NCI-H2107 treated with DMSO at 0.1 percent for 48 hours (cell line): ENCODE measurements at regions not wholly inside any gene's neighbourhood (a gene's known extent, or its start where the extent isn't known, plus 50 kb on each side); places are given as distances from the start of the nearest gene placed in this dataset.

Experiments
- DNase-seq: peaks from one replicate; lab custom pipeline; 2025; ENCODE audit not compliant: unreplicated experiment; lab: John Stamatoyannopoulos, UW

- no peak for DNase-seq
Observed at GRCh38 chrX:21126661-21127060, 247.6 kb upstream of the CNKSR2 start.

- DNase-seq: no peak
Observed at GRCh38 chrX:21131346-21131745, 242.9 kb upstream of the CNKSR2 start.

DNA sequence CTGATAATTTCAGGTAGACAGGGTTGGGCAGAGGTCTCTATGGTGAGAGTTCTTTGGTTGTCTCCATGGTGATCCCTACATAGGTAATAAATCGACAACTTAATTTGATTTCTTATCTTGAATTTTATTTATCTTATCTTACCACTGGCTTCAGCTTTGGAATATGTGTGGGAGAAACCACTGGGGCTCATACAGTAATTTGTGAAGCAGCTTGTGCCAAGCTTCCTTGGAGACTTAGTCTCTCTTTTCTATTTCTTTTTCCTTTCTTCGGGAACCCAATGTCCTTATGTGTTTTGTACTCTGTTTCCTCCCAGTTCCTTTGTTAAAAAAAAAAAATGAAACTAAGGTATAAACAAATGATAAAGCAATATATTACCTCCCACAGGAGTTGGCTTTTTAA, 242.4 kb upstream of the CNKSR2 start:
- no peak for DNase-seq

DNA sequence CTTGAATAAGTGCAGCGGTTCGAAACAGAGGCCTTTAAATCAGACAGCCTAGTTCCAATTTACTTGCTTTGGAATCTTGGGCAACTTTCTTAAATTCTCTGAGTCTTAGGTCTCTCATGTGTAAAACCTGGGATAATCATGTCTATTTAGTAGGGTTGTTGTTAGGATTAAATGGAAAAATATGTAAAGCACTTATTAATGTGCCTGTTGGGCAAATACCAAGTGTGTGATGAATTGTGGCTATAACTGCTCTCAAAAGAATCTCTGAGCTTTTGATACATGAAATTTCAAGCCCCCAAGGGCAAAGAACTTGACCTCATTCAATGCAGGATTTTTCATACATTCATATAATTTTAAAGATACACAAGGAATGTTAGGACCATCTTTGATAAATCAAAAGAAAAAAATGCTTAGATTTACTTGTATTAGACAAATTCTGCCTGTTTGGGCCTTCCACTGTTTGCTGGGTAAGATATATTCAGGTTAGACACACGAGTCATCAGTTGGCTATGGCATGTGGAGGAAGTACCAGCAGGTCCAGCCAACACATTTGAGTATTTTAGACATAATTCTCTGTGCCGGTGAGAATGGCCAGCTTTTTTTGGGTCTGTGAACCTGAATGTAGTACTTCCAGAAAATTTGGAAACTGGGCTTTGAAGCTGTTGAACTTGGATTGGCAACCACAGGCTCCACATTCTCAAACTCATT, 241.4 kb upstream of the CNKSR2 start:
- DNase-seq: no peak

DNA sequence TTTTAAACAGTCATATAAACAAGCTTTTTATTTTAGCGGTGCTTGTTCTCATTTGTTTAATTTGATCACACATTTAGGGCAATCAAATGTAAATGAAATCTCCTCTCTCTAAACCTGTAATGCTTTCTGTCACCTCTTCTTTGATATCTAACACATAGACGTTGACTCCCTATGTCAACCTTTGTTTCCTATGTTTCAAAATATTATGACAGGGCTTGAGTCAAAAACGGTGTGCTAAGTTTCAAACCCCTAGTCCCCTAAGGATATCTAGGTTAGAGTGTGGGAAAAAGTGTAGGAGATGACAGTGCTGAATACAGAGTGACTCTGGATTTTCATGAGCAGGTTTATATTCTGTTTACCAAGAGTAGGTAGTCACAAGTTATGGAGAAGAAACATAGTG, 224.0 kb upstream of the CNKSR2 start:
- no peak for DNase-seq

DNA sequence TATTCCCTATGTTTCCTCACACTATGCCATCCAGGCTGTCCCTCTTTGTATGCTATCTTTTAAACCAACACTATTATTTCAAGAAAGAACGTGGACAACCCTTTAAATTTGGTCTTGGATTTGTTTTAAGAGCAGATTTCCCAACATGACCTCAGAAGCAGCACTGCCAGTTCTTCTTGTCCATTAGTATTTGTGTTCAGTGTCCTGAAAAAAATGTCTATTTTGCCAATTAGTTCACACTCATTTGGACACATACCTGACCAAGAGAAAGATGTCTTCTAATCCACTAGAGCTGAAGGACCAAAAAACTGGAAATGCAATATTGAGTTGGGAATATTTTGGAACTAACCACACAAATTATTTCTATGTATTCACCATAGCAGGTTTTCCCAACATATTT, 223.2 kb upstream of the CNKSR2 start:
- DNase-seq: no peak

- no peak for DNase-seq
Observed at GRCh38 chrX:21153033-21153432, 221.2 kb upstream of the CNKSR2 start.

GRCh38 chrX:21153503-21153902, 220.7 kb upstream of the CNKSR2 start:
- DNase-seq: no peak

DNA sequence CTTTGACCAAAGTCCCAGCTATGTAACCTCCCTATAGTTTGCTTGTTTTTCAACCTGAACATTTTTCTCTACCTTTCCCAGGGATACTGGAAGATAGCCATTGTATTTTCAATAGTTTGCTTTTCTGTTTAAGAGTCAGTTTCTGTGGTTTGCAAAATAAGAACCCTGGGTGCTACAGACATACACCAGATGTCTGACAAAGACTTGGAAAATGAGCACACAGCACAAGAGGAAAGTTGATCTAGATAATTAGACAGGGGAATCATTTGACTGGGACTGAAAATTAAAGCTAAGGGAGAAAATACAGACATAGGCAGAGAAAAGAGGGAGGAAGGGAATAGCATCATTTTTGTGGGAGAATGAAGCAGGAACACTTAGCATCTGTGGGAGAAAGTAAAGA, 218.3 kb upstream of the CNKSR2 start:
- DNase-seq: peak; percentile 20

DNA sequence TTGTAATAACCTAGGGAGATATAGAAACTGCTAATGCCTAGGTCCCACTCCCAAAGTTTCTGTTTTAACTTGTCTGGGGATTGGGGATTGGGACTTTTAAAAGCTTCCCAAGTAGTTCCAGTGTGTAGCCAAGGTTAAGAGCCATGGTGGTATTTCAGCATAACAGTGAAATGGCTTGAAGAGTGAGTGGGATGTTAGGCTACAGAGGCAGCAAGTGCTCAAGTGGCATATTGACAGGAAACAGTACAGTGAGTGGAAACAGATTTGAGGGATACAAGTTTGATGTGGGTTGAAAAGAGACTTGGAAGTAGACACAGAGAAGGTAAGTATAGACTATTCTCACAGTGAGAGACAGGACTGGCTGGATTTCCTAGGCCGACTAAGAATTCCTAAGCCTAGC, 217.6 kb upstream of the CNKSR2 start:
- DNase-seq: no peak

DNA sequence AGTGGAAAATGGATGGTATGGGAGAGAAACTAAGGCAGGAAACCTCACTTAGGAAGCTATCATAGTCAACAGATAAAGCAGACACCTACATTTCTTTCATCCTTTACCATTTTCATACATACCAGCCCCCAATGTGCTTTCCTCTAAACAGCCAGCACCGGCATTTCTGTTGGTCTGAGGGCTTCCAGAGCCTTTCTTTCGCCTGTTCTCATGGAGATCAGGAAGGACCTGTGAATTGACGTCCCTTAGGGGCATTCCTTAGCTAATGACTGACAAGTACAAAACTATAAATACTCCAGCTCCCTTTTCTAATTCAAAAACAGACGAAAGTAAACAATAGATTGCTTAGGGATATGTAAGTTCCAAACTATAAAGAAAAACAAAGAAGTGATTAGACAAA, 215.5 kb upstream of the CNKSR2 start:
- no peak for DNase-seq

- DNase-seq: no peak
Observed at GRCh38 chrX:21166272-21166982, 207.8 kb upstream of the CNKSR2 start.

DNA sequence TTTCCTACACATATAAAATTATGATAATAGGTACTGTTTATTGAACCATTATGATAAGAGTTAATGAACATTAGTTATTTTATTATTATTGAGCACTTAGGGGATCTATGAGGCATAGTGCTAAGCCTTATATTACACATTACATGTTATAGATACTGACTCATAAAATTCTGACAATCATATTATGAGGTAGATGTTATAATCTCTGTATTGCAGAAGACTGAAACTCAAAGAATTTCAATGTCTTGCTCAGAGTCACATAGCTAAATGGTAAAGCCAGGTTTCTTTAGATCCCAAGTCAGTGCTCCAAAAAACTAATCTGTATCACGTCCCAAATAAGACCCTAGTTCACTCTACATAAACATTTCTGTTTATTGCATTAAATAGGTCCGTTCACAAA, 207.2 kb upstream of the CNKSR2 start:
- no peak for DNase-seq

DNA sequence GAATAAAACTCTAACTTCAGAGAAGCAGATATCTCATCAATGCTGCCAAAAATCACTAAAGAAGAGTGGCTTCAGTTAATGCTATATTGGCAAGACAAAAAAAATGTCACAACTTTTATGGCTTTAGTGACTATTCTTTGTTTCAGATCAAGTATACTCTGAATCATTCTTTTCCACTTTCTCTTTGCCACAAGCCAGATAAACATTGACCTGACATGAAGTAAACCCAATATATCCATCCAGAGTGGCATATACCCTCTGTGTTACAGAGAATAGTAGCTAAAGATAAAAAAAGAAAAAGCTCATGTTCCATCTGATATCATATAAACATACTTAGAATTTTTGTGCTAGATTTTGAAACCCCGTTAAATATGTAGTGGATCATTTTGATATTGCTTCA, 206.7 kb upstream of the CNKSR2 start:
- no peak for DNase-seq

- DNase-seq: no peak
Observed at GRCh38 chrX:21168401-21169160, 205.6 kb upstream of the CNKSR2 start.

DNA sequence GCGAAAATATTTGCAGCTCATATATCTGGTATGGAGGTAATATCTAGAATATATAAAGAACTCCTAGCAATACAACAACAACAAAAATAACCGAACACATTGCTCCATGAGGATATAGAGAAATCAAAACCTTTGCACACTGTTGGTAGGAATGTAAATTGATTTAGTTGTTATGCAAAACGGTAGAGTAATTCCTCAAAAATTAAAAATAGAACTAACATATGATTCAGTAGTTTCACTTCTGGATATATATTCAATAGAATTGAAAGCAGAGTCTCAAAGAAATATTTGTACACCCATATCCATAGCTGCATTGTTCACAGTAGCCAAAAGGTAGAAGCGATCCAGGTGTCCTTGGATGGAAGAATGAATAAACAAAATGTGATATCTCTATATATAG, 203.0 kb upstream of the CNKSR2 start:
- DNase-seq: no peak

GRCh38 chrX:21174439-21174838, 199.8 kb upstream of the CNKSR2 start:
- no peak for DNase-seq

GRCh38 chrX:21176921-21177571, 197.2 kb upstream of the CNKSR2 start:
- DNase-seq: peak; percentile 76

DNA sequence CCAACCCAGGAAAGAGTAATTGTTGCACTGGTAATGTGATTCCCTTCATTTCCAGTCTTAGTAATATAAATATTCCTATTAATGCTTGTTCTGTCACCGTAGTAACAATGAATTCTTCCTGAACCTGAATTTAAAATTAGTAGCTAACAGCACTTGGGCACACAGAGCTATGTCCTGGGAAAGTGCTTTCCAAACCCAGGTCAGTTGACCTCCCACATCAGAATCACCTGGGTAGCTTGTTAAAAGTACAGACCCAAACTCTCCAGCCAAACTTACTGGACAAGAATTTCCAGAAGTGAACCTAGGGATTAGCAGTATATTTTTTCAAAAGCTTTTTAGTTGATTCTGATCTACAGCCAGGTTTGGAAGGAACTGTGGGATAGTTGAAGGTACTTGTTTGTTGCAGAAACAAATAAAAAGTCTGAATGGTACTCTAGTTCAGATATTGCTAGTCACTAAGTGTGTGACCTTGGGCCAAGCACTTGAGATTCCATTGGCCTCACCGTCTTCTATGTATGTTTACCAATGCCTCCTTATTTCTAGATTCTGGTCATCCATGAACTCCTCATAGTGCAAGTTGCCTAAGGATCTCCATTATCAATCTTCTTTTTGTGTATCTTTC, 192.9 kb upstream of the CNKSR2 start:
- no peak for DNase-seq

GRCh38 chrX:21193196-21193595, 181.0 kb upstream of the CNKSR2 start:
- DNase-seq: no peak

DNA sequence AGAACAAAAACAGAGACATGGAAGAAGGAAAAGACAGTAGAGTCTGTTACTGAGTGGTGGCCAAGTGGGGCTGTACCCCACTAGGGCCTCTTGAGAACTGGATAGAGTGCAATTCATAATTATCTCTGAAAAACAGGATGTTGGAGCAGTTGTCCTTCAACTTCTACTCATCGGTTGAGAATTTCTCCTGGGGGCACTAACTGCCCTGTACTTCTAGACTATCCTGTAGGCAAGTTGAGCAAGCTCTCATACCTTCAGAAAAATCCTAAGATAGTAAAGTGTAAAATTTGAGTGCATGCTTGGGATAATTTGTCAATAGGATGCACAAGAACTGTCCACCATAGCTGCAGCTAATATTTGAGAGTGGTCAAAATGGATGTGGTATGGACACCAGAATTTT, 179.7 kb upstream of the CNKSR2 start:
- no peak for DNase-seq
